NCI-H187 treated with DMSO at 0.1 percent for 48 hours (cell line): ENCODE measurements at regions not wholly inside any gene's neighbourhood (a gene's known extent, or its start where the extent isn't known, plus 50 kb on each side); places are given as distances from the start of the nearest gene placed in this dataset.
"Not testable (repeated sequence)": the region's sequence is repeated elsewhere in the genome, so short reads cannot be mapped to it uniquely, and the experiment has no call there.

ENCODE experiments used
- DNase-seq: peaks from one replicate; lab custom pipeline; 2025; lab: John Stamatoyannopoulos, UW

DNA sequence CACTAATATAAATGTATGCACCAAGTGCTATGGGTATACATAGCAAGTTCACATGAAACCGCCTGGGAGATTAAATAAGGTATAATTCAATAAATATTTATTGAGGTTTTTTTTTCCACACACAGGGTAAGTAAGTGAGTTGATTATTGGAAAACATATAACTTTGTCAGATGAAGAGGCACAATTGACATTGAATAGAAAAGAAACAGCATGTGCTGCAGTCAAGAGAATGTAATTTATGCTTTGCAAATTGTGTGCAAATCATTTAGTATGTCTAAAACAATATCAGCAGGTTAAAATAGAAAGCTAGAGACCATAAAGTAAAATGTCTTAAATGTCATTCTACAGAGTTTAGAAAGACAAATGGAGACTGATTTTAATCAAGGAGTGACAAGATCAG is 560.0 kb downstream of the AMY1C start:
- DNase-seq: no peak

DNA sequence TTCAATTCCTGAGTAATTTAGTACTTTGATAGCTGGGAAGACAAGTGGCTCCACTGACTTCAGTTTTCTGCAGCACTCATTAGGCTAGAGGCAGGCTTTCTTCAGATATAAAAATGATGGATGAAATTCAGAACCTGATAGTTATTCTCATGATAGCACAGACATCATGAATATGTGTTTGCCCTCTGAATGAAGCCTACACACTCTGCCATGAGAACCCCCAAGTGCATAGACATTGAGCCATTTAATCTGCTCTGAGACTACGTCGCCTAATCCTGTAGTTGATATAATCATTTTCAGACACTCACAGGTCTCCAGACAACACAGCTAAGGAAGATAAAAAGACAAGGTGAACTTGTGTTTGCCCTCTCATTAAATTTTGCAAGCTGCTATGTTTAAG is 566.1 kb downstream of the AMY1C start:
- no peak for DNase-seq

DNA sequence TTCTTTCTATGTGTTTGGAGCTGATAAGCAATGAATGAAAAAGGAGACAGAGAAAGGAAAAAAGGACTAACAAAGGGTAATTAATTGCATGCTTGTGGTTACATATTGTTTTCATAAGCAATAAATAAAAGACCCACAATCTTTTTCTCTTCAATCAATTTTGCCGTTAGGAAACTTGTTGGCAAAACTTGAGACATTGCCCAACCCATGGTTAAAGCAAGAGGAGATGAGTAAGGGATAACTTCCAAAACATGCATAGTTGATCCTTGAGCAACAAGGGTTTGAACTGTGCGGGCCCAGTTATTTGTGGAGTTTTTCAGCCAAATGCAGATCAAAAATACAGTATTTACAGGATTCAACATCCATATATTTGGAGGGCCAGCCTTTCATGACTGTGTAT is 572.4 kb downstream of the AMY1C start:
- no peak for DNase-seq

DNA sequence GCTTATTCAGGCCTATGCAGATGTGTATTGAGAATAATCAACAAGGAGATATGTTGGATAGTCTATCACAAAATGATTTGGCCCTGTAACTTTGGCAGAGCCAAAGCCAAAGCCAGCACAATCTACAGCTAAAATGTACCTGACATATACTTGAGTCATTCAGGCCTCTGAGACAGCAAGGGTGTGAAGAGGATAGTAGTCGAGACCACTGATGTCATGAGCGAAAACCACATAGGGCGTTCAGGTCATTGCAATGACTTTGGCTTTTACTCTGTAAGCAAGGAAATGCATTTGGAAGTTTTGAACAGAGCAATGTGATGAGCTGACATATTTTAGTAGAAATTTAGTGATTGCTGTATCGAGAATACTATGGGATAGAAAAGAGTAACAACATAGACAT is 579.6 kb downstream of the AMY1C start:
- no peak for DNase-seq

DNA sequence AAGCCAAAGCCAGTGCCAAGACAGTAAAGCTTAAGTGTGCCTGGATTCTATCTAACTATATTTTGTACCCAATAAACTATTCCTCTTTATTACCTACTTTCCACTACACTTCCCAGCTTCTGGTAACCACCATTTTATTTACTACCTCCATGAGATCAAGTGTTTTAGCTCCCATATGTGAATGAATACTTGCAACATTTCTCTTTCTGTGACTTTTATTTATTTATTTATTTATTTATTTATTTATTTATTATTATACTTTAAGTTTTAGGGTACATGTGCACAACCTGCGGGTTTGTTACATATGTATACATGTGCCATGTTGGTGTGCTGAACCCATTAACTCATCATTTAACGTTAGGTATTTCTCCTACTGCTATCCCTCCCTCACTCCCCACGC is 582.1 kb downstream of the AMY1C start:
- DNase-seq: no peak

DNA sequence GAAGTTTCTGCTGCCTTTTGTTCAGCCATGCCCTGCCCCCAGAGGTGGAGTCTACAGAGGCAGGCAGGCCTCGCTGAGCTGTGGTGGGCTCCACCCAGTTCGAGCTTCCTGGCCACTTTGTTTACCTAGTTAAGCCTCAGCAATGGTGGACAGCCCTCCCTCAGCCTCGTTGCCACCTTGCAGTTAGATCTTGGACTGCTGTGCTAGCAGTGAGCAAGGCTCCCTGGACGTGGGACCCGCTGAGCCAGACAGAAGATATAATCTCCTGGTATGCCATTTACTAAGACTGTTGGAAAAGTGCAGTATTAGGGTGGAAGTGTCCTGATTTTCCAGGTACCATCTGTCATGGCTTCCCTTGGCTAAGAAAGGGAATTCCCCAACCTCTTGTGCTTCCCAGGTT is 588.2 kb downstream of the AMY1C start:
- DNase-seq: not testable (repeated sequence)

DNA sequence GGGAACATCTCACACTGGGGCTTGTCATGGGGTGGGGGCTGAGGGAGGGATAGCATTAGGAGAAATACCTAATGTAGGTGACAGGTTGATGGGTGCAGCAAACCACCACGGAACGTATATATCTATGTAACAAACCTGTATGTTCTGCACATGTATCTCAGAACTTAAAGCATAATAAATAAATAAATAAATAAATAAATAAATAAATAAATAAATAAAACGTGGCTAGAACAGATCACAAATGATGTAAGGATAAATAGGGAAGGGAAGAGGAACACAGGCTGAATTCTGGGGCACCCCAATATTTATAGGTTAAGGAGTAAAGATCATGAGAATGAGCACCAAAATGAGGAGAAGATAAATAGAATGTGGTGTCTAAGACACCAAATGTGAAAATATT is 592.2 kb downstream of the AMY1C start:
- no peak for DNase-seq

DNA sequence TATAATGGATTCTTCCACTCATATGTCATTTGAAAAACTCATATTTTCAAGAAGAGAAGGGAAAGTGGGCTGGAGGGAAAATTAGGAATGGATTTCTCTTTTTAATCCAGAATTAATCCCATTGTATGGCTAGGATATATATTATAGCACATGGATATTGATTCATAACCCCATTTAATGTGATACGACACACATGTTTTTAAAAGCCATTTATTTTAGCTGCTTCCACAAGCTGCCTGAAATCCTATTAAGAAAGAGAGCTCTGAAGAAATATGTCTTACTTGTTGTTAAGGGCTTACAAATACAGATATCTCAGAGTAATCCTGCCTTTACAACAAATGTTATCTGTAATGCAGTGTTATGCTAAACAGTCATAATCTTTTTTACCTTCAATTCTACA is 598.6 kb downstream of the AMY1C start:
- DNase-seq: no peak

DNA sequence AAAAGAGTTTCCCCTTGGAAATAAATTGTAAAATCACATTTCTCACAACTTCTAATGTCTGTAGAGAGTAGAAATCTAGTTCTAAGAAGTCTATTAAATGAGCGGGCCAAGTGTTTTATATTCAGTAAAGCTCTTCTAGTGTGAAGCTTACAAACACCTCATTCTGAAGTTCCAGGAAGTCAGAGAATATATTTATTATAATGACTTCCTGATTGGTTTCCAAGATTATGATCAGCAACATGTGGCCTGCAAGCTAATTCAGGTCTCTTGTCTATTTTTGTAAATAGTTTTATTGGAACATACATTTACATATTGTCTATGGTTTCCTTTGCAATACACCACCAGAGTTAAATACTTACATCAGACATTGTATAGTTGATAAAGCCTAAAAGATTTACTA is 603.9 kb downstream of the AMY1C start:
- no peak for DNase-seq

DNA sequence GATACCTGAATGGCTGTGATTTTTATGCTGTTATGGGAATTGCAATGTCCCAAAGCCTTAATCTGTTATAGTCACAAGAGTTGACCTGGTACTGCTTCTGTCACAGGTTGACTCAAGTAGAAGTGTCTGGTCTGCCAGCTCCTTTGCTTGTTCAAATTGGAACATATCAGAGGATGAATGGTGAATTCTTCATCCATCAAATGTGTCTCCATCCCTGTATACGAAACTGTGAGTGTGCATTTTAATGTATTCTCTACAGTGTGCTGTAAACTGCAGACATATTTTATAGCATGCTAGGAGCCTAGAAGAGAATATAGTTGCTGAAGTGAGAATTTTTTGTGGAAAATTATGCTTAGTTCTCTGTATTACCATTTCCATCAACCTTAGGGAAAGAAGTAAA is 608.4 kb downstream of the AMY1C start:
- no peak for DNase-seq

DNA sequence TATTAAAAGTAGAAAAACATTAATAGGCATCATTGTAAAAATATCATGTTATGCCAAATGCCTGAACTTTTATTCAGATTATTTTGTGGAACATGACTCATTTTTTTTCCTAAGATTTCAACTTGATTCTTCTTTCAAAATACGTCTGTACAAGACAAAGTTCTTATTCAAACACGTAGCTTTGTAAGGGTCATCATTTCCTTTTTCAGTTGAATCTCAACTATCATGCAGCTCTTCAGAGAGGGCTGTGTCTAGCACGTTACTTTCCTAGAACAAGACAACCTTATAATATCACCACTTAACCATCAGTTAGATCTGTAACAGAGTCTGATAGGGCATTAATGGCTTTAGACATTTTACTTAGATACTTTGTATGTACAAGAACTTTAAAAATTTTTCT is 608.9 kb downstream of the AMY1C start:
- no peak for DNase-seq

DNA sequence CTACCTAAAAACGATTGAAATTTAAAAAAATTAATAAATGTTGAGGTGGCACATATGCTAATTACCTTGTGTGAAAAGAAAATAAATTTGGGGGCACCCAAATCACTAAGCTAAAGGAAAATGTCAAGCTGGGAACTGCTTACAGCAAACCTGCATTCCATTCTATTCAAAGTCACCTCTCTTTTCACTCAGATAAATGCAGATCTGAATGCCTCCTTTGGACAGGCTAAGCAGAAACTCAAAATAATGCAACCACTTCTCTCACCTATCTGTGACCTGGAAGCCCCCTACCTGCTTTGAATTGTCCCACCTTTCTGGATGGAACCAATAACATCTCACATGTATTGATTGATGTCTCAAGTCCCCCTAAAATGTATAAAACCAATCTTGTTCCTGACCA is 628.7 kb downstream of the AMY1C start:
- DNase-seq: no peak

DNA sequence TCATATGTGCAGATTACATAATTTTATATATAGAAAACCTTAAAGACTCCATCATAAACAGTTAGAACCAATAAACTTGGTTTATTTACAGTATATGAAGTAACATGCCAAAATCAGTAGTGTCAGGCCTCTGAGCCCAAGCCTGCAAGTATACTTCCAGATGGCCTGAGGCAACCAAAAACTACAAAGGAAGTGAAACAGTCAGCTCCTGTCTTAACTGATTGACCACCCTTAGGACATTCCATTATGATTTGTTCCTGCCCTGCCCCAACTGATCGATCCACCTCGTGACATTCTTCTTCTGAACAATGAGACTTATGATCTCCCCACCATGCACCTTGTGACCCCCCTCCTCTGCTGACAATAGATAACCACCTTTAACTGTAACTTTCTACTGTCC is 630.3 kb downstream of the AMY1C start:
- no peak for DNase-seq

DNA sequence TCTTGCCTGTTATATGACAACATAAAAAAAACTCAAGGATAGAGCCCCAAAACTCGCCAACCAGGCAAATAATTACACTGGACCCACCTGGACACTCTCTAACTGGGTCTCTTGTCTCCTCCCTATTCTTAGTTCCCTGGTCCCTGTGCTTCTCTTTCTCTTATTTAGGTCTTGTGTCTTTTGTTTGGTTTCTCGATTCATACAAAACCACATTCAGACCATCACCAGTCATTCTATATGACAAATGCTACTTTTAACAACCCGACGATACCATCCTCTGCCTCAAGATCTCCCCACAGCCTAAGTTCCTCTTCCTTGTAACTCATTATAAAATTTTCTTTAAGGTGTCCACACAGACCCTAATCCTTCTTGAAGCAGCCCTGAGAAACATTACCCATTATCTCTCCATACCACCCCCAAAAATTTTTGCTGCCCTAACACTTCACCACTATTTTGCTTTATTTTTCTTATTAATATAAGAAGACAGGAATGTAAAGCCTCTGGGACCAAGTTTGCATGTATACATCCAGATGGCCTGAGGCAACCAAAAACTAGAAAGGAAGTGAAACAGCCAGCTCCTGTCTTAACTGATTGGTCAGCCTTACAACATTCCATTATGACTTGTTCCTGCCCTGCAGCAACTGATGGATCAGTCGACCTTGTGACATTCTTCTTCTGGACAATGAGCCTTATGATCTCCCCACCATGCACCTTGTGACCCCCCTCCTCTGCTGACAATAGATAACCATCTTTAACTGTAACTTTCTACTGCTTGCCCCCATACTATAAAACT is 638.2 kb downstream of the AMY1C start:
- DNase-seq: no peak

DNA sequence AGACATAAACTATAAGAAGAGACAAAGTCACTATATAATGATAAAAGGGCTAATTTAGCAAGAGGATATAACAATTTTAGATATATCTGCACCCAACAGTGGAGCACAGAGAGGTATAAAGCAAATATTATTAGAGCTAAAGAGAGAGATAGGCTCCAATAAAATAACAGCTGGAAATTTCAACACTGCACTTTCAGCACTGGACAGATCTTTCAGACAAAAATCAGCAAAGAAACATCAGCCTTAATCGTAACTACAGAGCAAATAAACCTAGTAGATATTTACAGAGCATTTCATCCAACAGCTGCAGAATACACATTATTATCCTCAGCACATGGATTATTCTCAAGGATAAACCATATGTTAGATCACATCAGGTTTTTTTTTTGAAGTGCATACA is 642.9 kb downstream of the AMY1C start:
- DNase-seq: no peak

DNA sequence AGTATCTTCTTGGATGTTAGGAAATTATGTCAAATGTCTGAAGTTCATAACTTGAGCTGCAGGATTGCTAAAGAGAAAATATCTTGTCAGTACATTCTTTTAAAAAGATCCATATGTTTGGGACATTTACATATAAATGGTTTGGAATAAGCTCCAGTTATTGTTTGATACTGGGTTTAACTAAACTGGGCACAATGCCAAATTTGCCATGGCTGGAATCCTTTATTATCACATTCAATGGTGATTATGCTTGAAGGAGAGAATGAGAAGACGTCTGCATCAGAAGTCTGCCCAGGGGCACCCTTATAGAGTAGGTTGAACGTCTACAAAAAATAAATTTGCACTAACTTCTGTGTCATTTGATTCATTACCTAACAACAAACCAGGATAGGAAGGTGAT is 652.5 kb downstream of the AMY1C start:
- no peak for DNase-seq

DNA sequence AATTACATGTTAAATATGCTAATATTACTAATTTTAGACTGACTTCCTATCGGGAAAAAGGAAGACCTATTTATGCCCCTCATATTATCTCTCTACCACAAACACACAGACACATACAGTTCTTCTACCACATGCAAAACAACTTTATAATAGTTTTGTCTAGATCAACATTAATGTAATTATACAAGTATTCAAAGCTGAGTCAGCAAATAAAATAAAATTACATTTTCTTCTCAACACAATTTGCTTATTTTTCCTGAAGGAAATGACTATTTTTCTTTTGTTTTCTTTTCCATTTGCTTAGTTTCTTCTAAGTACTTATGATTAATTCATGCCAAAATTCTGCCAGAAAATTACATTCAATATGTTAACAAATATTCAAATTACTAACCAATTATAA is 654.2 kb downstream of the AMY1C start:
- no peak for DNase-seq

DNA sequence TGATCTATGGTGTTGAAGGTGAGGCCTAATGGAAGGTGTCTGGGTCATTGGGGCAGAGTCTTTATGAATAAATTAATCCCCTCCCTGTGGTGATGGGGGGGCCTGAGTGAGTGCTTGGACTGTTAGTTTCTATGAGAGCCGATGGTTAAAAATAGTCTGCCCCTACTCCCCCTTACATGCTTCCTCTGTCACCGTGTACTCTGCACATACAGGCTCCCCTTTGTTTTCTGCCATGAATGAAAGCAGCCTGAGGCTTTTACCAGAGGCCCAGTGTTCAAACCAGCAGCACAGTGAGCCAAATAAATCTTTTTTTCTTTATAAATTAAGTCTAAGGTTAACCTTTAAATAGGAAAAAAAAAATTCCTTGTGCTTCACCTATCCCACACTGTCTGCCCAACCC is 657.0 kb downstream of the AMY1C start:
- DNase-seq: no peak

DNA sequence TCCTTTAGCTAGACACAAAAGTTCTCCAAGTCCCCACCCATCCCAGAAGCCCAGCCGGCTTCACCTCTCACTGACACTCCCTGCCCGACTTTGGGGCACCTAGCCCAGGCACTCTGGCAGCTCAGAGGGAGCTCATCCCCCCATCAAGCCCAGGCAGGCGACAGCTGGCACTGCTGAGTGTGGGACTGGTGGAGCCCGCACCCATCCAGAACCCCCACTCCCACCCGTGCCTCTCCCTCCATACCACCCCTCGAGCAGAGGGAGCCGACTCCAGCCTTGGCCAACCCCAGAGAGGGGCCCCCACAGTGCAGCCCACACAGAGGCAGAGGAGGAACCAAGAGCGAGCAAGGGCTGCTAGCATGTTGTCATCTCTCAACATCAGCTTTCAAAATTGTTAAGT is 658.6 kb downstream of the AMY1C start:
- DNase-seq: no peak

DNA sequence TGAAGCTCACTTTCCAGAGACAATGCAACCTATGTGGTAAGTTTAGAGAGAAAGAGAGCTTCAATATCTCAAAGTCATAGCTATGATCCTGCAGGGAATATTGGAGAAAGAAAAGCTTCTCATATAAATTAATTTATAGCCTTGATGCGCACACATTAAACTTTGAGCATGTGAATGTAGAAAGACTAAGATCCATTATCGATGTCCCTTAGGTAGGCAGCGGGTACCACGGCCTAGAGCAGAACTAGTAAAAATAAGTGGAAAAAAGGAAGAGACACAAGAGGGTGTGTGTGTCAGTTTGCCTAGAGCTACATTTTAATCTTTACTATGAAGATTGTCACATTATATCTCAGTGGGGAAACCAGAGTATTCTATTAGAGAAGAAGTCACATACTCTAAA is 685.6 kb downstream of the AMY1C start:
- DNase-seq: no peak

DNA sequence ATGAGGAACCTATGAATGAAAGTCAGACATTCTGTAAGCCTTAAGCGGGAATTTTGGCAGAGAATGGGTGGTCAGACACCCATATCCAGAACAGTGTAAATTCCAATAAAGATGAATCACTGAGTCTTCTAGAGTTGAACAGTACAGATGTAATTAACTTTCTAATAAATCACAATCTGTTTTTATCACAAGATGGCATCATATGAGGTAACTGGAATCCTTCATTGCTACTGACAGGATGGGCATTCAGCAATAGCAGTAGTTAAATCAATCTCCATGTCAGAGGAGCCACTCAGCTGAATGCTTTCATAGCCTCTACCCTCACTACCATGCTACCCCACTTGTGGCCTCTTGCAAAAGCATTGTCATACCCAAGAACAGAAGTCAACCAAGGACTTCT is 690.3 kb downstream of the AMY1C start:
- DNase-seq: no peak

DNA sequence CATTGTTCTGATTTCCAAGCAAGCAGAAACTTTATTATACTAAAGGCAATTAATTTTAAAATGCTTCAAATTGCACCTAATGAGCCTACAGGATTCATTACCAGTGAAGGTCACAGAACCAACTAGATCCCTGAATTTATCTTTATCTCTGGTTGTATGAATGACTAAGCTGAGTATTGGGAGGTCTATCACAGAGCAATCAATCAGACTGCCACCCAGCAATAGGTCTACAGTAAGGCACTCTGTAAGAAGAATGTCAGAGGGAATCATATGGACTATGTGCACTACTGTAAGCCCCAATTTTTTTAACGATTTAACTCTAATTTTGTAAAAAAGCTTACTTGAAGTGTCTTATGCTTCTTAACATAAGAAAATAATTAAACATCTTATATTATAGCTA is 707.0 kb downstream of the AMY1C start:
- no peak for DNase-seq

DNA sequence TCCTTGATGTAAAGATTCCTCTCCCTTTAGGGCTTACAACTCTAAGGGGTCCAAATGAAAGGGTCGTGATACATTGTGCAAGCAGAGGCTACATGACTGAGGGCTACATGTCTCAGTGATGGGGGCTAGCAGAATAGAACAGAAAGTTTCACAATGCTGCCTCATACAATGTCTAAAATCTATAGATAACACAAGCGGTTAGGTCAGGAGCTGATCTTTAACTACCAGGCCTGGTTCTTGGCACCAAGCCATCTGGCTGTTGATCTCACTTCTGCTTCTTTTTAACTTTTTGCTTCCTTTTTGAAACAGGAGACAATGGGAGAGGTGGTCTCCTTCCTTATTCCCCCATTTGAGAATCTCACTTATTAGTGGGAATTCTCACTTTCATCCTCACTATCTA is 710.2 kb downstream of the AMY1C start:
- DNase-seq: no peak

DNA sequence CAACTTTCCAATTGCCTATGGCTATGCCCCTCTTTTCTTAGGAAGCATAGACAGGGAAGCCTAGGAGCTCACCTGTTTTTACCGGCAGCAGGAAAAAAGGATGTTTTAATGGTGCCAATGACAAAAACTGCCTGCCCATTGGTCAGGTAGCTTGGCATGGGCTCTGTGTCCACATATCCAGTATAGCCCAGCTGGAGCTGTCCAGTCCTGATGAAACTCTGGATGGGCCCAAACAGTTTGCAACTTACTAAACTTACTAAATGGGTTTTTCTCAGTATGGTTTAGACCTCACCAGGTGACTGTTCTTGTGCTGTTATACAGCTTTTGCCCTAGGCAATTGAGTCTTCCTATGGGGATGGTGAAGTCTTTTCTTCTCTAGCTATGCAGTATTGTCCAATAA is 711.2 kb downstream of the AMY1C start:
- no peak for DNase-seq
